ENCODE measurements at regions not wholly inside any gene's neighbourhood (a gene's known extent, or its start where the extent isn't known, plus 50 kb on each side); places are given as distances from the start of the nearest gene placed in this dataset.
"Not testable (repeated sequence)": the region's sequence is repeated elsewhere in the genome, so short reads cannot be mapped to it uniquely, and the experiment has no call there.

- no peak for TF ChIP-seq CTCF (IDR thresholded peaks at IDR 0.05; ENCODE audit: low read depth, low read length)
- no peak overlapping the region for H3K4me3 ChIP-seq (ENCODE audit: low read depth, low read length)
Measured at GRCh38 chr3:24686808-24687207, 192.2 kb upstream of the THRB start.

GRCh38 chr3:24687671-24688070 lies 193.0 kb upstream of the THRB start:
- no peak for TF ChIP-seq CTCF (IDR thresholded peaks at IDR 0.05; ENCODE audit: low read depth, low read length)
- H3K4me3 ChIP-seq (ENCODE audit: low read depth, low read length): no peak overlapping the region

GRCh38 chr3:24688446-24689148 lies 193.9 kb upstream of the THRB start:
- TF ChIP-seq CTCF (IDR thresholded peaks at IDR 0.05; ENCODE audit: low read depth, low read length): no peak
- H3K4me3 ChIP-seq (ENCODE audit: low read depth, low read length): no peak overlapping the region

GRCh38 chr3:24689353-24689752 lies 194.7 kb upstream of the THRB start:
- no peak for TF ChIP-seq CTCF (IDR thresholded peaks at IDR 0.05; ENCODE audit: low read depth, low read length)

GRCh38 chr3:24690777-24691176 lies 196.1 kb upstream of the THRB start:
- no peak for TF ChIP-seq CTCF (IDR thresholded peaks at IDR 0.05; ENCODE audit: low read depth, low read length)
- no peak overlapping the region for H3K4me3 ChIP-seq (ENCODE audit: low read depth, low read length)

More at GRCh38 chr3:24689353-24689752, 194.7 kb upstream of the THRB start:
- H3K4me3 ChIP-seq (ENCODE audit: low read depth, low read length): no peak overlapping the region

- H3K4me3 ChIP-seq (ENCODE audit: low read depth, low read length): not testable (repeated sequence)
Measured at GRCh38 chr3:24699078-24699477, 204.4 kb upstream of the THRB start.

GRCh38 chr3:24704496-24704895 lies 209.8 kb upstream of the THRB start:
- TF ChIP-seq CTCF (IDR thresholded peaks at IDR 0.05; ENCODE audit: low read depth, low read length): no peak
- no peak overlapping the region for H3K4me3 ChIP-seq (ENCODE audit: low read depth, low read length)

- H3K4me3 ChIP-seq (ENCODE audit: low read depth, low read length): no peak overlapping the region
Measured at GRCh38 chr3:24707936-24708335, 213.3 kb upstream of the THRB start.

More at GRCh38 chr3:24707936-24708335, 213.3 kb upstream of the THRB start:
- no peak for TF ChIP-seq CTCF (IDR thresholded peaks at IDR 0.05; ENCODE audit: low read depth, low read length)

All from WI38 (cell line).